ENCODE measurements at regions not wholly inside any gene's neighbourhood (a gene's known extent, or its start where the extent isn't known, plus 50 kb on each side); places are given as distances from the start of the nearest gene placed in this dataset.

DNA sequence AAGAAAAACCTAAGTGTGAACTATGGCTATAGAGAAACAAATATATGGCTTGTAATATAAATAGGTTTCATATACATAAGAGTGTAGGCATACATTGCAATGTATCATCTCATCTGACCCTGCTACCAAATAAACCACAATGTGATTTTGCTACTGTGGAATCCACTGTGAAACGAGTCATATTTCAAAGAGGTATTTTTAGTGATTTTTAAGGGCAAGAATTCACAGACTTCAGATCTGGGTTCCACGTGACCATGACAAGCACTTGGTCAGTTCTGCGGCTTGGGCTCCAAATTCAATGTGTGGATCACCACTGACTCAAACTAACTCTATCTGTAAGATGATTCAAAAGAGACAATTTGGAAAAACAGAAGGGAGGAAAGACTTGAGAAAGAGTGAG lies 147.0 kb upstream of the ERG start:
- Histone ChIP-seq H3K4me3 (replicated peaks in 1 of 3; ENCODE audit: insufficient read depth in 1 of 3, low read depth in 2 of 3, low read length in 3 of 3) (no peak overlapping the region), H3K27ac (ENCODE audit: extremely low read length, insufficient read depth, low read length) (no peak overlapping the region), H2AFZ (ENCODE audit: low read length) (no peak overlapping the region), H3K9ac (ENCODE audit: insufficient read depth, low read depth, low read length) (no peak overlapping the region), H3K79me2 (ENCODE audit: insufficient read depth, low read length) (no peaks in the 10 kb centered on the region), H3K27me3 (ENCODE audit: control insufficient read depth in 1 of 2, insufficient read depth in 2 of 2, low read length in 2 of 2) (peaks cover 0 to 23% of the 10 kb centered on the region in 2 experiments; a peak in 1 of 5 replicates), H3K36me3 (replicated peaks in 1 of 2; ENCODE audit: control insufficient read depth in 1 of 2, insufficient read depth in 2 of 2, low read length in 2 of 2) (no peaks in the 10 kb centered on the region), H3K9me3 (ENCODE audit: low read length) (no peaks in the 10 kb centered on the region), H4K20me1 (ENCODE audit: insufficient read depth, low read length) (no peaks in the 10 kb centered on the region), H3K4me1 (ENCODE audit: insufficient read depth, low read length) (no peaks in the 10 kb centered on the region), H3K4me2 (ENCODE audit: low read depth, low read length) (no peak overlapping the region)
- DNase-seq (ENCODE audit: low spot score): no peak
- FAIRE-seq: no peak
- intact Hi-C loops (cut with micrococcal nuclease; ENCODE audit: unreplicated experiment): no loop called here
- POLR2A ChIA-PET: no interaction called here
- WGBS (ENCODE audit: low lambda C conversion rate): 47% methylated on average over 3 of the region's 3 CpGs
- TF ChIP-seq ZNF574 (CRISPR knock-in tag; IDR thresholded peaks at IDR 0.05) (no peak), RNF2 (conservative IDR thresholded peaks at IDR 0.05; ENCODE audit: low read depth) (no peak), THAP9 (CRISPR knock-in tag; IDR thresholded peaks at IDR 0.05; ENCODE audit: borderline replicate concordance) (no peak), FOSL2 (CRISPR knock-in tag; IDR thresholded peaks at IDR 0.05) (no peak), KDM2A (CRISPR knock-in tag; IDR thresholded peaks at IDR 0.05; ENCODE audit: borderline replicate concordance, low read depth) (no peak), RCOR2 (CRISPR knock-in tag; IDR thresholded peaks at IDR 0.05) (no peak), ELF4 (CRISPR knock-in tag; IDR thresholded peaks at IDR 0.05; ENCODE audit: borderline replicate concordance) (no peak), AHDC1 (CRISPR knock-in tag; IDR thresholded peaks at IDR 0.05; ENCODE audit: borderline replicate concordance) (no peak), ZNF30 (CRISPR knock-in tag; IDR thresholded peaks at IDR 0.05) (no peak)
- CTCF ChIA-PET (ENCODE audit: low intra/inter-chr PET ratio, low total read pairs): no interaction called here
- ATAC-seq: no peak
- no TSS peak for BruUV-seq (replicated peaks)
- in situ Hi-C loops (cut with HindIII; ENCODE audit: extremely low pct_ligation_motif_present, low pct_unique_long_range_greater_than_20kb): no loop called here
